ENCODE measurements at regions not wholly inside any gene's neighbourhood (a gene's known extent, or its start where the extent isn't known, plus 50 kb on each side); places are given as distances from the start of the nearest gene placed in this dataset.

- FAIRE-seq = no peak
- TF ChIP-seq, protein P1, sequence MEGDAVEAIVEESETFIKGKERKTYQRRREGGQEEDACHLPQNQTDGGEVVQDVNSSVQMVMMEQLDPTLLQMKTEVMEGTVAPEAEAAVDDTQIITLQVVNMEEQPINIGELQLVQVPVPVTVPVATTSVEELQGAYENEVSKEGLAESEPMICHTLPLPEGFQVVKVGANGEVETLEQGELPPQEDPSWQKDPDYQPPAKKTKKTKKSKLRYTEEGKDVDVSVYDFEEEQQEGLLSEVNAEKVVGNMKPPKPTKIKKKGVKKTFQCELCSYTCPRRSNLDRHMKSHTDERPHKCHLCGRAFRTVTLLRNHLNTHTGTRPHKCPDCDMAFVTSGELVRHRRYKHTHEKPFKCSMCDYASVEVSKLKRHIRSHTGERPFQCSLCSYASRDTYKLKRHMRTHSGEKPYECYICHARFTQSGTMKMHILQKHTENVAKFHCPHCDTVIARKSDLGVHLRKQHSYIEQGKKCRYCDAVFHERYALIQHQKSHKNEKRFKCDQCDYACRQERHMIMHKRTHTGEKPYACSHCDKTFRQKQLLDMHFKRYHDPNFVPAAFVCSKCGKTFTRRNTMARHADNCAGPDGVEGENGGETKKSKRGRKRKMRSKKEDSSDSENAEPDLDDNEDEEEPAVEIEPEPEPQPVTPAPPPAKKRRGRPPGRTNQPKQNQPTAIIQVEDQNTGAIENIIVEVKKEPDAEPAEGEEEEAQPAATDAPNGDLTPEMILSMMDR (IDR thresholded peaks at IDR 0.05; ENCODE audit: insufficient read depth, missing control alignments) = no peak
- no peak for DNase-seq (ENCODE audit: insufficient read length, low spot score)
These were observed 673.9 kb upstream of the RGMB start for GRCh38 chr5:98099448-98100105.

- TF ChIP-seq, protein P1 (IDR thresholded peaks at IDR 0.05; ENCODE audit: insufficient read depth, missing control alignments) = no peak
- FAIRE-seq (no peak), DNase-seq (ENCODE audit: insufficient read length, low spot score) (no peak)
These were observed 672.3 kb upstream of the RGMB start for GRCh38 chr5:98101131-98101530.

DNA sequence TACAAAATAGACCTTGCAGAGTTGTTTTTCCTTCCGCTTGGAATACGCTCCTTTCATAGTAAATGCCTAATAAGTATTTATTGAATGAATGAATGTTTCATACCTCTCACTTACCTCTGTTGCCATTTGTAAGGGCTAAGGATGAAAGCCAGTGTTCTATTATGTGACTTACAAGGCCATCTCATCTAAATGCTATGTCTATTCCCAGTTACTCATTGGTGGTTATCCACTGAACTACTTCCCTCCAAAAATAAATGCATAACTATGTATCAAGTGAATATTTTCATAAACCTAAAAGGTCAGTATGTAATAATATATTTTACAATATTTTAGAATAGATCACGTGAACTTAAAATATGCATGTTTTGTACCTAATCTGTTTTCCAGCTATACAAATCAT lies 670.5 kb upstream of the RGMB start:
- no peak for DNase-seq (ENCODE audit: insufficient read length, low spot score)
- FAIRE-seq = no peak
- TF ChIP-seq, protein P1 (IDR thresholded peaks at IDR 0.05; ENCODE audit: insufficient read depth, missing control alignments) = no peak

DNA sequence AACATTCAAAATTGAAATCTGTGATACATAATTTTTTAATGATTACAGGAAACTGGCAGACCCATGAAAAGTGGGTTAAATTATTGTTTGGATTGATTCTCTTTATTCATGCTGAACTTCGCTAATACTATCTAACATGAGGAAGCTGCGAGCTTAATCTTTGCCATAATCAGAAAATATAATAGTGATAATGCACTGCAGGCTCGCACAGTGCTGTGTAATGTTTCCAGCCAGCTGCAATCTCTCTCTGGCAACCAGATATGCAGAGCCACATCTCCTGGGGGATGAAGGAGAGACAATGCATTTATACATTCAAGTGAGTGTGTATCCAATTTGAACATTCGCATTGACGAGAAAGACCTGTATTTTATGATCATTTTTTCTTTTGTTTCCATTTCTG lies 669.7 kb upstream of the RGMB start:
- TF ChIP-seq, protein P1 (IDR thresholded peaks at IDR 0.05; ENCODE audit: insufficient read depth, missing control alignments) = no peak
- FAIRE-seq (no peak), DNase-seq (ENCODE audit: insufficient read length, low spot score) (no peak)

- FAIRE-seq (no peak), DNase-seq (ENCODE audit: insufficient read length, low spot score) (no peak)
- TF ChIP-seq, protein P1 (IDR thresholded peaks at IDR 0.05; ENCODE audit: insufficient read depth, missing control alignments) = no peak
These were observed 668.8 kb upstream of the RGMB start for GRCh38 chr5:98104454-98105188.

- TF ChIP-seq, protein P1 (IDR thresholded peaks at IDR 0.05; ENCODE audit: insufficient read depth, missing control alignments) = no peak
- FAIRE-seq (no peak), DNase-seq (ENCODE audit: insufficient read length, low spot score) (no peak)
These were observed 667.8 kb upstream of the RGMB start for GRCh38 chr5:98105681-98106080.
